ENCODE measurements at regions not wholly inside any gene's neighbourhood (a gene's known extent, or its start where the extent isn't known, plus 50 kb on each side); places are given as distances from the start of the nearest gene placed in this dataset.

DNA sequence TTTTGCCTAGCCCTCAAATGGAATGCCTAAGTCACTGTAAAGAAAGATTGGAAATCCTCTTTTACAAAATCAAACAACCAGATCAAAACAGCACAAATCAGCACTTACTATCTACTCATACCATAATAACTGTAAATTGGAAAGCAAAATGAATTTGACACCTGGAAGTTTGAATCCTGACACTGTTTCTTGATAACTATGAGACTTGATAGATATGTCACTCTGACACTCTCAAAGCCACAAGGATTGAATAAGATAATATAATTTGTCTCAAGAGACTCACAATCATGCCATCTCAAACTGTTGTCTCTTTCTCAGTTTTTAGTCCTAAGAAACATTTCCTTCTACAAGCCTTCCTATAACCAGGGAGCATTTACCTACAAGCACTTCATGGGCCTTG is 302.6 kb upstream of the DIAPH2 start:
- H3K4me3 ChIP-seq (ENCODE audit: low read depth, low read length) = no peak overlapping the region
- TF ChIP-seq CTCF (IDR thresholded peaks at IDR 0.05; ENCODE audit: low read depth, low read length) = no peak

DNA sequence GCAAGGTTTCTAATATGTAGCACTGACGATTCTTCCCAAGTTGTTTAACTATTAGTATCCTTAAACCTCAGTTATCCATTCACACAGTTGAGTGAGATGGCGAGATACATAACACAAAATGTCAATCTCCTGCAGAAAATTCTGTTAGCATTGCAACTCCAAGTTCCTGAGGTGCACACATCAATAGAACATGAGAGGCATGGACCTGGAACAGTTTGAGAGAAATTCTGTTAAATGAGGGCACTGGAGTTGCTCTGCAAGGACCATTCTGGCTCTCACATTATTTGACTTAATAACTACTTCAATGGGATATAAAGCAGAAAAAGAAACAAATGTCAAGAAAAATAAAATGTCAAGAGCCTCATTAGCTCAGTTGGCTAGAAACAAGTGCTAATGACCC is 301.2 kb upstream of the DIAPH2 start:
- H3K4me3 ChIP-seq (ENCODE audit: low read depth, low read length) = no peak overlapping the region
- TF ChIP-seq CTCF (IDR thresholded peaks at IDR 0.05; ENCODE audit: low read depth, low read length) = no peak

DNA sequence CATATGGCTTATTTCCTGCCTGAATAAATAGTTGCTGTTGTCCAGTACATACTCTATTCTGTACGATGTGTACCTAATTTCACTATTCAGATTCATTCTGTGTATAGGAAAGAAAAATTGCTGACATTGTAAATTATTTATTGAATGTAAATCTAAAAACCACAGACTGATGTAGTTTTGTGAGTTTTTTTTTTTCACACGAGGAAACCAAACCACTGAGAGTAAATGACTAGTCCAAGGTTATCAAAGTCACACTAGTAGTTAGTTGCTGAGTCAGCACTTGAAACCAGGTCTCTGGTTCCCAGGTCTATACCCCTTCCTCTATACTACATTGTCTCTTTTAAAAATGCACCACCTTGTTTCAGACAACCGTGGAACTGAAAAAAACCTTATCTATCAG is 298.3 kb upstream of the DIAPH2 start:
- no peak for TF ChIP-seq CTCF (IDR thresholded peaks at IDR 0.05; ENCODE audit: low read depth, low read length)
- no peak overlapping the region for H3K4me3 ChIP-seq (ENCODE audit: low read depth, low read length)

DNA sequence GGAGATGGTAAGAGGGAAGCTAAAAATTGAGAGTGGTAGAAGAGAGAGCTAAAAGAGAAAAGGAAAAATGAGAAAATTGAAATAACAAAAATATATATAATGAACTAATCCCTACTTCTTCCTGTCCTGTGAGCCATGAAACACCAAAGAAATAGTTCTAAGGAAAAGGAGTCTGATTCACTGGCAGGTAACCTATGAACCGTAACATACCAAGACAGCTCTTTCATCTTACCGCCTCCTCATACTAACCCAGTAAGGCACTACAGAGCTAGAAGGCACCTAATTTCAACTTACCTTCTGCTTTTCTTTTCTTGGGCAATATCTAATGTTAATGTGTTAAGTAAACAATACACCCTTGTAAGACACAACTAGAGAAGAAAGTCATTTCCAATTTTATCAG is 297.7 kb upstream of the DIAPH2 start:
- no peak overlapping the region for H3K4me3 ChIP-seq (ENCODE audit: low read depth, low read length)
- TF ChIP-seq CTCF (IDR thresholded peaks at IDR 0.05; ENCODE audit: low read depth, low read length) = no peak

DNA sequence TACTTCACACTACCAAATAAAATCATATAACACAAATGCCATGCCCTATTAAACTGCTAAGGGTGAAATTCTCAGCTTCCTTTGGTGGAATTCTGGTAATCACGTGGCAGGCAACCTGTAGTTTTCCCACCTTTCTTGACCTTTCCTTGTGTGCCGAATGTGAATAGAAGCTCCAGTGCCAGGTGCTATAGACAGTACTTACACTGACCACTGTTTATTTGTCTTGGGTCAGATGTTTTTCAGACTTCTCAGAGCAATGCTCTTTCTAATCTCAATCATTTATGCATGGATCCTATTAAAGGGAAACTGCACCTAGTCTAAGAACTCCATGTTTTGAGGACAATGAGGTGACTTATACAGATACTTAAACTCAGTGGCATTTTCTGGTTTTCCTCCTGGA is 296.8 kb upstream of the DIAPH2 start:
- H3K4me3 ChIP-seq (ENCODE audit: low read depth, low read length) = no peak overlapping the region
- no peak for TF ChIP-seq CTCF (IDR thresholded peaks at IDR 0.05; ENCODE audit: low read depth, low read length)

DNA sequence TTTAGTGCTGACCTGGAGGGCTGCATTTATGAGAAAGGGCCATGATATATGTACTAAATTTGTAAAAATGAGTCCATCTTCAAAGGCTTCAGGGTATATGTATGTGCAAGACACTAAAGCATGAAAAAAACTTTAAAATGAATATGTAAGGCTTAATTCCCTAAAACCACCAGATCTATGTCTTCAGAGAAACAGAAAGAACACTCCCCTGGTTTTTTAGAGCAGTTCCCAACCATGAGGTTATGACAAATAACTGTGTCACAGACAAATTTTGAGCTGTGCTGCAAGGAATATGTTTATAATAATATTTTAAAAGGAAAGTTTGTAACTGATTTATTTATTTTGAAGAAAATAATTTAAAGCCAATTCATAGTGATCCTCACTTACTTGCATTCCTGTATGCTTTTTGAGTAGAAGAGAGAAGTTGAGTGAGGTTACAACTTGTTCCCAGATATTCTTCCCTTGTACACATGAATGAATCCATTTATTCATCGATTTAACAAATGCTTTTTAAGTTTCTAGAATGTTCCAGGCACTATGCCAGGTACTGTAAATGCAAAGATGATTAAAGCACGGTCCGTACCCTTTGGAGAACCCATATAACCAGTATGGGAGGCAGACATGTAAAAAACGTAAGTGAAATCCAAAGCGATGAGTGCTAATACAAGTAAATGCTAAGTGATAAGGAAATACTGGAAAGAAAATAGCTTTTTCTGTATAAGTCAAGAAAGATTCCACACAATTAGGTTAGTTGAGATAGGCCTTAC is 295.2 kb upstream of the DIAPH2 start:
- no peak for TF ChIP-seq CTCF (IDR thresholded peaks at IDR 0.05; ENCODE audit: low read depth, low read length)
- no peak overlapping the region for H3K4me3 ChIP-seq (ENCODE audit: low read depth, low read length)

DNA sequence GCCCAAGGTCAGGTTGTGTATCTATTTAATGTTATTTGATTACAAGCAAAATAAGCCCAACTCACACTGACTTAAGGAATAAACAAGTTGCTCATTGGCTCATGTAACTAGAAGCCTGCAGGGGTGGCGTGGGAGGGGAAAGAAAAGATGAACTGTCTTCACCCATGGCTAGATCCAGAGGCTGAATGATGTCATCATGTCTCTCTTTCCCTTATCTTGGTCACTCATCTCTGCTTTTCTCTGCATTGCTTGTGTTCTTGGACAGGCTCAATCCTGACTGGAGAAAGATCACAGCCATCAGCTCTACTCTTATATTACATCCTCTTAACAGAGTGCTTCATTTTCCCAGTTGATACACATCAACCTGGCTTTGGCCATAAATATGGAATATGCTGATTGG is 290.0 kb upstream of the DIAPH2 start:
- no peak overlapping the region for H3K4me3 ChIP-seq (ENCODE audit: low read depth, low read length)

More for the DNA sequence above, 290.0 kb upstream of the DIAPH2 start:
- TF ChIP-seq CTCF (IDR thresholded peaks at IDR 0.05; ENCODE audit: low read depth, low read length) = no peak

All from WI38 (cell line).